ENCODE measurements at regions not wholly inside any gene's neighbourhood (a gene's known extent, or its start where the extent isn't known, plus 50 kb on each side); places are given as distances from the start of the nearest gene placed in this dataset.
A peak's percentile ranks its signal among the peaks of the same experiment; 100 is the strongest.

- no peak overlapping the region for H2BK5ac ChIP-seq (ENCODE audit: low read depth, low read length, poor library complexity)
- no peak overlapping the region for H3K23ac ChIP-seq (ENCODE audit: low read length)
- no peak overlapping the region for H3K9ac ChIP-seq (ENCODE audit: low read length)
- WGBS (ENCODE audit: extremely low coverage, insufficient coverage, insufficient read length), result no CpG with 5 or more reads among the region's 3 CpGs
- no peaks in the 10 kb centered on the region for H3K79me1 ChIP-seq (ENCODE audit: low read length)
- H3K9me3 ChIP-seq (ENCODE audit: insufficient read depth, low read depth, low read length), result no peaks in the 10 kb centered on the region
- DNase-seq, result no peak
- no peak overlapping the region for H3K27ac ChIP-seq (ENCODE audit: low read depth, low read length)
- no peaks in the 10 kb centered on the region for H3K79me2 ChIP-seq (ENCODE audit: control insufficient read depth, insufficient read depth, low read length, poor library complexity)
- H4K12ac ChIP-seq (ENCODE audit: low read depth, low read length), result no peak overlapping the region
- H3K4me2 ChIP-seq (ENCODE audit: low read length), result no peak overlapping the region
- no peak overlapping the region for H3K14ac ChIP-seq (ENCODE audit: low read length)
- no peak overlapping the region for H3K4ac ChIP-seq (ENCODE audit: low read depth, low read length)
- H4K8ac ChIP-seq (ENCODE audit: low read depth, low read length), result no peak overlapping the region
- no peak overlapping the region for H4K91ac ChIP-seq (ENCODE audit: low read depth, low read length)
- no peak overlapping the region for H2AFZ ChIP-seq (ENCODE audit: insufficient read depth, low read length, poor library complexity)
- H3K4me1 ChIP-seq (ENCODE audit: control insufficient read depth in 1 of 2, insufficient read depth in 2 of 2, low read length in 2 of 2), result no peaks in the 10 kb centered on the region
- H3K36me3 ChIP-seq (ENCODE audit: control insufficient read depth in 1 of 2, insufficient read depth in 2 of 2, low read length in 2 of 2), result no peaks in the 10 kb centered on the region
- H3K18ac ChIP-seq (ENCODE audit: low read length), result no peak overlapping the region
- H2BK120ac ChIP-seq (ENCODE audit: insufficient read depth, low read length, poor library complexity), result no peak overlapping the region
- no peaks in the 10 kb centered on the region for H3K27me3 ChIP-seq (ENCODE audit: insufficient read depth, low read length)
- H3K4me3 ChIP-seq (ENCODE audit: low read depth, low read length), result no peak overlapping the region
- no peak overlapping the region for H2BK12ac ChIP-seq (ENCODE audit: low read length)
- no peak overlapping the region for H2AK5ac ChIP-seq (ENCODE audit: low read length)
Measured at GRCh38 chr2:67057123-67057522, 340.0 kb upstream of the ETAA1 start.

GRCh38 chr2:67057901-67058703 is 339.0 kb upstream of the ETAA1 start:
- no peak overlapping the region for H4K91ac ChIP-seq (ENCODE audit: low read depth, low read length)
- H3K79me2 ChIP-seq (ENCODE audit: control insufficient read depth, insufficient read depth, low read length, poor library complexity), result no peaks in the 10 kb centered on the region
- H2AK5ac ChIP-seq (ENCODE audit: low read length), result no peak overlapping the region
- no peak overlapping the region for H3K4me2 ChIP-seq (ENCODE audit: low read length)
- no peak overlapping the region for H4K8ac ChIP-seq (ENCODE audit: low read depth, low read length)
- no peaks in the 10 kb centered on the region for H3K79me1 ChIP-seq (ENCODE audit: low read length)
- H3K9me3 ChIP-seq (ENCODE audit: insufficient read depth, low read depth, low read length), result no peaks in the 10 kb centered on the region
- H3K18ac ChIP-seq (ENCODE audit: low read length), result no peak overlapping the region
- no peak overlapping the region for H3K14ac ChIP-seq (ENCODE audit: low read length)
- no peaks in the 10 kb centered on the region for H3K36me3 ChIP-seq (ENCODE audit: control insufficient read depth in 1 of 2, insufficient read depth in 2 of 2, low read length in 2 of 2)
- no CpG with 5 or more reads among the region's 2 CpGs for WGBS (ENCODE audit: extremely low coverage, insufficient coverage, insufficient read length)
- H3K9ac ChIP-seq (ENCODE audit: low read length), result no peak overlapping the region
- H3K27ac ChIP-seq (ENCODE audit: low read depth, low read length), result no peak overlapping the region
- no peak overlapping the region for H3K4me3 ChIP-seq (ENCODE audit: low read depth, low read length)
- H3K4me1 ChIP-seq (ENCODE audit: control insufficient read depth in 1 of 2, insufficient read depth in 2 of 2, low read length in 2 of 2), result no peaks in the 10 kb centered on the region
- no peak overlapping the region for H2BK12ac ChIP-seq (ENCODE audit: low read length)
- no peak overlapping the region for H2AFZ ChIP-seq (ENCODE audit: insufficient read depth, low read length, poor library complexity)
- H2BK120ac ChIP-seq (ENCODE audit: insufficient read depth, low read length, poor library complexity), result no peak overlapping the region
- H3K27me3 ChIP-seq (ENCODE audit: insufficient read depth, low read length), result no peaks in the 10 kb centered on the region
- no peak overlapping the region for H3K23ac ChIP-seq (ENCODE audit: low read length)
- no peak overlapping the region for H4K12ac ChIP-seq (ENCODE audit: low read depth, low read length)
- peak; percentile 31 to 60 for DNase-seq
- H3K4ac ChIP-seq (ENCODE audit: low read depth, low read length), result no peak overlapping the region
- no peak overlapping the region for H2BK5ac ChIP-seq (ENCODE audit: low read depth, low read length, poor library complexity)

- H3K18ac ChIP-seq (ENCODE audit: low read length), result no peak overlapping the region
- H3K79me2 ChIP-seq (ENCODE audit: control insufficient read depth, insufficient read depth, low read length, poor library complexity), result no peaks in the 10 kb centered on the region
- WGBS (ENCODE audit: extremely low coverage, insufficient coverage, insufficient read length), result no CpG with 5 or more reads among the region's 4 CpGs
- H2BK120ac ChIP-seq (ENCODE audit: insufficient read depth, low read length, poor library complexity), result no peak overlapping the region
- no peak overlapping the region for H2AFZ ChIP-seq (ENCODE audit: insufficient read depth, low read length, poor library complexity)
- H4K91ac ChIP-seq (ENCODE audit: low read depth, low read length), result no peak overlapping the region
- no peaks in the 10 kb centered on the region for H3K36me3 ChIP-seq (ENCODE audit: control insufficient read depth in 1 of 2, insufficient read depth in 2 of 2, low read length in 2 of 2)
- H3K4me1 ChIP-seq (ENCODE audit: control insufficient read depth in 1 of 2, insufficient read depth in 2 of 2, low read length in 2 of 2), result no peaks in the 10 kb centered on the region
- no peak overlapping the region for H2AK5ac ChIP-seq (ENCODE audit: low read length)
- no peak overlapping the region for H3K23ac ChIP-seq (ENCODE audit: low read length)
- no peak for DNase-seq
- no peak overlapping the region for H3K4me3 ChIP-seq (ENCODE audit: low read depth, low read length)
- H3K9ac ChIP-seq (ENCODE audit: low read length), result no peak overlapping the region
- no peak overlapping the region for H3K4ac ChIP-seq (ENCODE audit: low read depth, low read length)
- no peak overlapping the region for H2BK12ac ChIP-seq (ENCODE audit: low read length)
- H3K27ac ChIP-seq (ENCODE audit: low read depth, low read length), result no peak overlapping the region
- no peak overlapping the region for H4K8ac ChIP-seq (ENCODE audit: low read depth, low read length)
- H3K9me3 ChIP-seq (ENCODE audit: insufficient read depth, low read depth, low read length), result no peaks in the 10 kb centered on the region
- no peaks in the 10 kb centered on the region for H3K79me1 ChIP-seq (ENCODE audit: low read length)
- no peak overlapping the region for H2BK5ac ChIP-seq (ENCODE audit: low read depth, low read length, poor library complexity)
- no peak overlapping the region for H3K14ac ChIP-seq (ENCODE audit: low read length)
- no peak overlapping the region for H4K12ac ChIP-seq (ENCODE audit: low read depth, low read length)
- H3K27me3 ChIP-seq (ENCODE audit: insufficient read depth, low read length), result no peaks in the 10 kb centered on the region
- H3K4me2 ChIP-seq (ENCODE audit: low read length), result no peak overlapping the region
Measured at GRCh38 chr2:67065046-67065445, 332.1 kb upstream of the ETAA1 start.

GRCh38 chr2:67066782-67067181 is 330.4 kb upstream of the ETAA1 start:
- no peaks in the 10 kb centered on the region for H3K9me3 ChIP-seq (ENCODE audit: insufficient read depth, low read depth, low read length)
- no CpG with 5 or more reads among the region's 3 CpGs for WGBS (ENCODE audit: extremely low coverage, insufficient coverage, insufficient read length)
- H3K79me1 ChIP-seq (ENCODE audit: low read length), result no peaks in the 10 kb centered on the region
- no peak overlapping the region for H3K18ac ChIP-seq (ENCODE audit: low read length)
- DNase-seq, result no peak
- no peak overlapping the region for H2AFZ ChIP-seq (ENCODE audit: insufficient read depth, low read length, poor library complexity)
- H3K9ac ChIP-seq (ENCODE audit: low read length), result no peak overlapping the region
- no peak overlapping the region for H3K23ac ChIP-seq (ENCODE audit: low read length)
- no peak overlapping the region for H3K4me3 ChIP-seq (ENCODE audit: low read depth, low read length)
- H3K79me2 ChIP-seq (ENCODE audit: control insufficient read depth, insufficient read depth, low read length, poor library complexity), result no peaks in the 10 kb centered on the region
- no peak overlapping the region for H2BK5ac ChIP-seq (ENCODE audit: low read depth, low read length, poor library complexity)
- H3K4me2 ChIP-seq (ENCODE audit: low read length), result no peak overlapping the region
- no peak overlapping the region for H3K27ac ChIP-seq (ENCODE audit: low read depth, low read length)
- no peaks in the 10 kb centered on the region for H3K27me3 ChIP-seq (ENCODE audit: insufficient read depth, low read length)
- no peak overlapping the region for H4K12ac ChIP-seq (ENCODE audit: low read depth, low read length)
- no peak overlapping the region for H4K8ac ChIP-seq (ENCODE audit: low read depth, low read length)
- no peak overlapping the region for H3K4ac ChIP-seq (ENCODE audit: low read depth, low read length)
- no peaks in the 10 kb centered on the region for H3K4me1 ChIP-seq (ENCODE audit: control insufficient read depth in 1 of 2, insufficient read depth in 2 of 2, low read length in 2 of 2)
- H2BK120ac ChIP-seq (ENCODE audit: insufficient read depth, low read length, poor library complexity), result no peak overlapping the region
- H2BK12ac ChIP-seq (ENCODE audit: low read length), result no peak overlapping the region
- H3K14ac ChIP-seq (ENCODE audit: low read length), result no peak overlapping the region
- H4K91ac ChIP-seq (ENCODE audit: low read depth, low read length), result no peak overlapping the region
- no peaks in the 10 kb centered on the region for H3K36me3 ChIP-seq (ENCODE audit: control insufficient read depth in 1 of 2, insufficient read depth in 2 of 2, low read length in 2 of 2)
- no peak overlapping the region for H2AK5ac ChIP-seq (ENCODE audit: low read length)
